ENCODE measurements at regions not wholly inside any gene's neighbourhood (a gene's known extent, or its start where the extent isn't known, plus 50 kb on each side); places are given as distances from the start of the nearest gene placed in this dataset.

DNA sequence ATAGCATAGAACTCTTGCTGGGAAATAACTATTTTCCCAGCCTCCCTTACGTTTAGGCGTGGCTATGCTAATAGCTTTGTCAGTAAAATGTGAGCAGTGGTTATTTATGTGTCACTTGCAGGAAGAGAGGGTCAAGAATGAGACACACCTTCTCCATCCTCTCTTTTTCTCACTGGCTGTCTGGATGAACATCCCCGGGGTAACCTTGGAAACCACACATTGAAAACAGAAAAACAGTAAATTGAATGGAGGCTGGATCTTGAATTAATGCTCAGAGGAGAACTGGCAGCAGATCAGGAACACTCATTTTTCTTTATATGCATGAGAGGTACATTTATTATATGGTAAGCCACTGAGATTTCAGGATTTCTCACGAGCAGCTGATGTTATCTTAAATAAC lies 127.6 kb downstream of the DNAJB9 start:
- TF ChIP-seq, protein P1, sequence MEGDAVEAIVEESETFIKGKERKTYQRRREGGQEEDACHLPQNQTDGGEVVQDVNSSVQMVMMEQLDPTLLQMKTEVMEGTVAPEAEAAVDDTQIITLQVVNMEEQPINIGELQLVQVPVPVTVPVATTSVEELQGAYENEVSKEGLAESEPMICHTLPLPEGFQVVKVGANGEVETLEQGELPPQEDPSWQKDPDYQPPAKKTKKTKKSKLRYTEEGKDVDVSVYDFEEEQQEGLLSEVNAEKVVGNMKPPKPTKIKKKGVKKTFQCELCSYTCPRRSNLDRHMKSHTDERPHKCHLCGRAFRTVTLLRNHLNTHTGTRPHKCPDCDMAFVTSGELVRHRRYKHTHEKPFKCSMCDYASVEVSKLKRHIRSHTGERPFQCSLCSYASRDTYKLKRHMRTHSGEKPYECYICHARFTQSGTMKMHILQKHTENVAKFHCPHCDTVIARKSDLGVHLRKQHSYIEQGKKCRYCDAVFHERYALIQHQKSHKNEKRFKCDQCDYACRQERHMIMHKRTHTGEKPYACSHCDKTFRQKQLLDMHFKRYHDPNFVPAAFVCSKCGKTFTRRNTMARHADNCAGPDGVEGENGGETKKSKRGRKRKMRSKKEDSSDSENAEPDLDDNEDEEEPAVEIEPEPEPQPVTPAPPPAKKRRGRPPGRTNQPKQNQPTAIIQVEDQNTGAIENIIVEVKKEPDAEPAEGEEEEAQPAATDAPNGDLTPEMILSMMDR (IDR thresholded peaks at IDR 0.05; ENCODE audit: insufficient read depth, low read length, poor library complexity, severe bottlenecking) = no peak
- Histone ChIP-seq H3K36me3 (ENCODE audit: control insufficient read depth, insufficient read depth, low read length) (no peaks in the 10 kb centered on the region), H3K4me3 (ENCODE audit: low read depth, low read length) (no peak overlapping the region), H3K27me3 (ENCODE audit: control insufficient read depth, insufficient read depth, low read length) (no peaks in the 10 kb centered on the region)
- DNase-seq (ENCODE audit: low read depth) = no peak

DNA sequence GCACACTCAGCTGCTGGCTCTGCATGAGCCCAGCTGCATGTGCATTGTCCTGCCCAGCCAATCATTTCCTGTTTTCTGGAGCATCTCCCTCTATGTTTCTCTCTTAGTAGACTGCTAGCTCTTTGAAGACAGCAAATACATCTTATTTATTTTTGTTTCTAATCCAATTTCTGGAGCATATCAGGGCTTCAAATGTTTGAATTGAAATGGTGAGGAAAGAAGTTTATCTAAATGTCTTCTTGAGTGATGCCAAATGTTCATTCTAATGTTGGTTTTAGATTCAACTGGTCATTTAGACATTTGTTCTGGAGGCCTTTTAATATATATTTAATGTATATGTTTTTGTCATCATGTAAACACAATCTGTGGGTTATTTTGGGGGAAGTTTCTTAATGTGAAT lies 141.9 kb downstream of the DNAJB9 start:
- TF ChIP-seq, protein P1 (IDR thresholded peaks at IDR 0.05; ENCODE audit: insufficient read depth, low read length, poor library complexity, severe bottlenecking) = no peak
- H3K27me3 ChIP-seq (ENCODE audit: control insufficient read depth, insufficient read depth, low read length) = no peaks in the 10 kb centered on the region
- no peak for DNase-seq (ENCODE audit: low read depth)
- no peak overlapping the region for H3K4me3 ChIP-seq (ENCODE audit: low read depth, low read length)
- H3K36me3 ChIP-seq (ENCODE audit: control insufficient read depth, insufficient read depth, low read length) = no peaks in the 10 kb centered on the region

DNA sequence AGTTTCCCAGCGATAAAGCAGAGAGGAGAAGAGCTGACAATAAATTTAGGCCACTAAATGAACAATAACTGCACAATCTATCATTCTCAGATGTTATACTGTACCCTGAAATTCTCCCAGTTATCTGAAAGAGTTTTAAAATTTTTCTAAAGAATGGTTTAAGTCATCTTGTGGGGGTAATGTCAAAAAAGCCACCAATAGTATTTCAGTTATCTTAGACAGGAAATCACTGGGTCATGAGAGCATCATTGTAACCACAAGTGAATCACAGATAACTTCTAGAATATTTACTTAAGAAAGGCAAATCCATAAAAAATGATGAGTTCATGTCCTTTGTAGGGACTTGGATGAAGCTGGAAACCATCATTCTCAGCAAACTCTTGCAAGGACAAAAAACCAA lies 147.1 kb downstream of the DNAJB9 start:
- no peaks in the 10 kb centered on the region for H3K36me3 ChIP-seq (ENCODE audit: control insufficient read depth, insufficient read depth, low read length)
- no peak overlapping the region for H3K4me3 ChIP-seq (ENCODE audit: low read depth, low read length)
- TF ChIP-seq, protein P1 (IDR thresholded peaks at IDR 0.05; ENCODE audit: insufficient read depth, low read length, poor library complexity, severe bottlenecking) = no peak
- peak; percentile 4 for DNase-seq (ENCODE audit: low read depth)
- H3K27me3 ChIP-seq (ENCODE audit: control insufficient read depth, insufficient read depth, low read length) = no peaks in the 10 kb centered on the region

DNA sequence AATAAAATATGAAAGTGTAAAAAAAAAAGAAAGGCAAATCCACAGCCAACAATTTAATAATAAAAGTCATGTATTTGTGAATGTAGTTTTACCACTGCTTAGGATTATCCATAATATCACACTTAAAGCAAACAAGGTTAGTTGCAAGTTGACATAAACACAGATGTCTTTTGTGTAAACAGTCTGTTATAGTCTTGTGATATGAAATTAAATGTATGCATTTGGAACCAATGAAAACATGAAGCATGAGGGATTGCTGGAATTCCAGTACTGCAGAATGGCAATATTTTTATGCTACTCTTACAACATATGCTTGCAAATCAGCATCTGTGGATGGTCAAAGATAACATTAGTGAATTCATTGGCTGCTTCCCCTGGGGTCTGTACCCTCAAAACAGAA lies 148.1 kb downstream of the DNAJB9 start:
- TF ChIP-seq, protein P1 (IDR thresholded peaks at IDR 0.05; ENCODE audit: insufficient read depth, low read length, poor library complexity, severe bottlenecking) = no peak
- Histone ChIP-seq H3K4me3 (ENCODE audit: low read depth, low read length) (no peak overlapping the region), H3K27me3 (ENCODE audit: control insufficient read depth, insufficient read depth, low read length) (no peaks in the 10 kb centered on the region), H3K36me3 (ENCODE audit: control insufficient read depth, insufficient read depth, low read length) (no peaks in the 10 kb centered on the region)
- no peak for DNase-seq (ENCODE audit: low read depth)

DNA sequence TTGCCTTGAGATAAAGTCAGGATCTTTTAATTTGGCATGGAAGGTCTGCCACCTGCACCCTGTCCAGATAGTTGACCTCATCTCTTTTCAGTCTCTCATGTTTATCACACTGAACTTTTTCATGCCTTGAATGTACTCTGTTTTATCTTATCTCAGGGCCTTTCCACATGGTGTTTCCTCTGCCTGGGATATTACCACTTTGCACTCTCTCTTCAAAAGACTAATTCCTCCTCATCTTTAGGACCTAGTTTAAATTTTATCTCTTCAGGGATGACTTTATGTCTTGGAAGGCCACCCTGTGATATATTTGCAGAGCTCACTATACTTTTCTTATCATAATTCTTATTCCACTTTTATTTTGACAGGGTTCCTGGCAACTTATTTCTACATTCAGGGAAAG lies 150.0 kb downstream of the DNAJB9 start:
- TF ChIP-seq, protein P1 (IDR thresholded peaks at IDR 0.05; ENCODE audit: insufficient read depth, low read length, poor library complexity, severe bottlenecking) = no peak
- H3K27me3 ChIP-seq (ENCODE audit: control insufficient read depth, insufficient read depth, low read length) = no peaks in the 10 kb centered on the region
- no peaks in the 10 kb centered on the region for H3K36me3 ChIP-seq (ENCODE audit: control insufficient read depth, insufficient read depth, low read length)
- no peak overlapping the region for H3K4me3 ChIP-seq (ENCODE audit: low read depth, low read length)
- no peak for DNase-seq (ENCODE audit: low read depth)

DNA sequence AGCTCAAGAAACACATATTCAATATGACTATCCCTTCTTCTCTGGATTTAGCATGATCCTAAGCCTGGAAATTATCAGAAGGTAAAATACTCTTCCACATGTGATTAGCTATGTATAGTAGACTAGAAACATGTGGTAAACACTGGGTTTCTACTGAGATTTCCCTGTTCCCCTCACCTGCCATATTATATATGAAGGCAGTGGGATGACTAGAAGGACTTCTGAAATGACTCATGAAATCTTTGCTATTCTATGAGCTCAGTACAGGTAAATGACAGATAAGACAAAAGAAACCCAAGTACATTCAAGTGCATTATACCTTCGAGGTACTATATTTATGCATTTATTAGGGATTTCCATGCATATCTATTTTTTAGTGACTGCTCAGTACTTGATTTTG lies 152.9 kb downstream of the DNAJB9 start:
- H3K27me3 ChIP-seq (ENCODE audit: control insufficient read depth, insufficient read depth, low read length) = no peaks in the 10 kb centered on the region
- DNase-seq (ENCODE audit: low read depth) = no peak
- TF ChIP-seq, protein P1 (IDR thresholded peaks at IDR 0.05; ENCODE audit: insufficient read depth, low read length, poor library complexity, severe bottlenecking) = no peak
- H3K4me3 ChIP-seq (ENCODE audit: low read depth, low read length) = no peak overlapping the region
- no peaks in the 10 kb centered on the region for H3K36me3 ChIP-seq (ENCODE audit: control insufficient read depth, insufficient read depth, low read length)
